ENCODE measurements at regions not wholly inside any gene's neighbourhood (a gene's known extent, or its start where the extent isn't known, plus 50 kb on each side); places are given as distances from the start of the nearest gene placed in this dataset.

GRCh38 chr12:87344699-87345098 is 684.5 kb downstream of the C12orf50 start:
- no peak for TF ChIP-seq FOS (IDR thresholded peaks at IDR 0.05; ENCODE audit: borderline replicate concordance, insufficient read depth, low read length)
- TF ChIP-seq POLR2AphosphoS5 (IDR thresholded peaks at IDR 0.05; ENCODE audit: insufficient read depth, low read depth, low read length), result no peak
- no peak for TF ChIP-seq POLR2A (IDR thresholded peaks at IDR 0.05; ENCODE audit: low read depth, low read length)
- no peak for TF ChIP-seq CTCF (IDR thresholded peaks at IDR 0.05; ENCODE audit: extremely low read depth in 1 of 2, insufficient read depth in 1 of 2, low read depth in 1 of 2, low read length in 2 of 2)
- TF ChIP-seq MYC (IDR thresholded peaks at IDR 0.05; ENCODE audit: low read depth, low read length), result no peak
- no peak for TF ChIP-seq GATA2 (IDR thresholded peaks at IDR 0.05; ENCODE audit: insufficient read depth, insufficient read length, low read depth, low read length)
- no peak for TF ChIP-seq MAX (IDR thresholded peaks at IDR 0.05; ENCODE audit: insufficient read depth, insufficient read length)
- TF ChIP-seq JUN (IDR thresholded peaks at IDR 0.05; ENCODE audit: borderline replicate concordance, insufficient read depth, insufficient read length, low read depth), result no peak
- no peak for TF ChIP-seq EZH2 (IDR thresholded peaks at IDR 0.05; ENCODE audit: borderline replicate concordance, low read depth, low read length, severe bottlenecking)

All from endothelial cell of umbilical vein (primary cell).